Upper lobe of left lung (tissue), 4 donors: ENCODE measurements at regions not wholly inside any gene's neighbourhood (a gene's known extent, or its start where the extent isn't known, plus 50 kb on each side); places are given as distances from the start of the nearest gene placed in this dataset.

ENCODE experiments used
- CTCF ChIP-seq, 6 experiments: fragments of 450-650 bp in 4 of 6; fragments of 200-600 bp in 2 of 6; sonication (generic) in 2 of 6; IDR thresholded peaks; one replicate each; pipeline ENCODE4 v1.5.1; 2016 to 2019; ENCODE audit warnings: antibody characterized with exemption in 6 of 6
- EP300 ChIP-seq, 4 donors: sonication (generic); formaldehyde crosslinking; IDR thresholded peaks; one replicate each; pipeline ENCODE4 v1.5.1; 2017; ENCODE audit warnings: antibody characterized with exemption in 4 of 4, control low read depth in 2 of 4
- POLR2A ChIP-seq, 4 donors: fragments of 450-650 bp; IDR thresholded peaks; one replicate each; pipeline ENCODE4 v1.5.1; 2016 to 2017; ENCODE audit warnings: antibody characterized with exemption in 4 of 4, mild to moderate bottlenecking in 2 of 4
- POLR2AphosphoS5 ChIP-seq, 2 donors: sonication (generic); formaldehyde crosslinking; IDR thresholded peaks; one replicate each; pipeline ENCODE4 v1.5.1; 2017; ENCODE audit warnings: antibody characterized with exemption in 2 of 2

- TF ChIP-seq POLR2AphosphoS5 (IDR thresholded peaks at IDR 0.05) (no peak), CTCF (IDR thresholded peaks at IDR 0.05) (no peak), EP300 (IDR thresholded peaks at IDR 0.05) (no peak), POLR2A (IDR thresholded peaks at IDR 0.05) (no peak)
These were observed 462.5 kb upstream of the TYRP1 start for GRCh38 chr9:12230708-12231107.
